DND-41 (cell line): ENCODE measurements at regions not wholly inside any gene's neighbourhood (a gene's known extent, or its start where the extent isn't known, plus 50 kb on each side); places are given as distances from the start of the nearest gene placed in this dataset.

Experiments
- CTCF ChIP-seq: IDR thresholded peaks from 2 replicates; pipeline ENCODE4 v1.5.1; 2012; ENCODE audit warnings: borderline replicate concordance, low read length, moderate library complexity, mild to moderate bottlenecking; ENCODE audit not compliant: poor library complexity, severe bottlenecking; ENCODE audit errors: extremely low read depth
- EZH2 ChIP-seq: IDR thresholded peaks from 3 replicates; pipeline ENCODE4 v1.6.1; 2012; ENCODE audit warnings: borderline replicate concordance, low read depth, mild to moderate bottlenecking, moderate library complexity, low read length, inconsistent platforms; ENCODE audit not compliant: severe bottlenecking

- no peak for TF ChIP-seq CTCF
- no peak for TF ChIP-seq EZH2
Observed at GRCh38 chr9:19620326-19620725, 168.5 kb downstream of the SLC24A2 start.
